CD4-positive, alpha-beta T cell treated with Interleukin-21 for 1 hour (primary cell): ENCODE measurements at regions not wholly inside any gene's neighbourhood (a gene's known extent, or its start where the extent isn't known, plus 50 kb on each side); places are given as distances from the start of the nearest gene placed in this dataset.

ENCODE experiments used
- DNase-seq: peaks from one replicate; pipeline ENCODE4 v3.0.0-alpha.2; 2020

- no peak for DNase-seq
Observed at GRCh38 chr1:58977598-58977997, 193.8 kb upstream of the JUN start.

GRCh38 chr1:58978096-58978495, 194.2 kb upstream of the JUN start:
- no peak for DNase-seq

GRCh38 chr1:58979086-58979485, 195.2 kb upstream of the JUN start:
- no peak for DNase-seq

- no peak for DNase-seq
Observed at GRCh38 chr1:58979677-58980076, 195.8 kb upstream of the JUN start.

- DNase-seq, result no peak
Observed at GRCh38 chr1:58981392-58981791, 197.5 kb upstream of the JUN start.

GRCh38 chr1:58982259-58982998, 198.6 kb upstream of the JUN start:
- DNase-seq, result no peak

GRCh38 chr1:58983162-58983561, 199.3 kb upstream of the JUN start:
- no peak for DNase-seq

- no peak for DNase-seq
Observed at GRCh38 chr1:58983633-58984245, 199.9 kb upstream of the JUN start.

- peak; percentile 15 for DNase-seq
Observed at GRCh38 chr1:58986996-58987767, 203.3 kb upstream of the JUN start.

GRCh38 chr1:58988752-58989151, 204.9 kb upstream of the JUN start:
- no peak for DNase-seq

GRCh38 chr1:58989845-58990244, 206.0 kb upstream of the JUN start:
- no peak for DNase-seq

- no peak for DNase-seq
Observed at GRCh38 chr1:58991305-58991704, 207.5 kb upstream of the JUN start.

- DNase-seq, result no peak
Observed at GRCh38 chr1:58992643-58993042, 208.8 kb upstream of the JUN start.

- no peak for DNase-seq
Observed at GRCh38 chr1:58993403-58993802, 209.6 kb upstream of the JUN start.

- DNase-seq, result no peak
Observed at GRCh38 chr1:58994664-58995063, 210.8 kb upstream of the JUN start.

- no peak for DNase-seq
Observed at GRCh38 chr1:58996341-58997059, 212.7 kb upstream of the JUN start.

- DNase-seq, result no peak
Observed at GRCh38 chr1:58997060-58997411, 213.2 kb upstream of the JUN start.

GRCh38 chr1:58997637-58998036, 213.8 kb upstream of the JUN start:
- no peak for DNase-seq

GRCh38 chr1:58999676-59000075, 215.8 kb upstream of the JUN start:
- DNase-seq, result no peak

GRCh38 chr1:59004755-59005154, 220.9 kb upstream of the JUN start:
- no peak for DNase-seq

GRCh38 chr1:59005491-59006288, 221.8 kb upstream of the JUN start:
- peak; percentile 14 for DNase-seq

GRCh38 chr1:59006289-59006658, 222.4 kb upstream of the JUN start:
- no peak for DNase-seq

GRCh38 chr1:59006932-59007331, 223.1 kb upstream of the JUN start:
- DNase-seq, result no peak
